MM.1S (cell line): ENCODE measurements at regions not wholly inside any gene's neighbourhood (a gene's known extent, or its start where the extent isn't known, plus 50 kb on each side); places are given as distances from the start of the nearest gene placed in this dataset.

Source experiments
- EZH2 ChIP-seq: fragments of 300-600 bp; sonication (generic); optimal IDR thresholded peaks from 2 replicates; pipeline ENCODE3; 2017; ENCODE audit warnings: low read depth, mild to moderate bottlenecking, antibody characterized with exemption, low read length, mixed read lengths
- EZH2phosphoT487 ChIP-seq: fragments of 300-600 bp; sonication (generic); IDR thresholded peaks from 2 replicates; pipeline ENCODE4 v1.6.1; 2018; ENCODE audit warnings: antibody characterized with exemption, low read length
- TF ChIP-seq, protein P1 (sequence below): fragments of 300-600 bp; sonication (generic); IDR thresholded peaks from 2 replicates; pipeline ENCODE4 v1.5.1; 2016; ENCODE audit warnings: antibody characterized with exemption, low read length, mixed read lengths

GRCh38 chr5:161098516-161098915, 246.5 kb upstream of the ATP10B start:
- TF ChIP-seq, protein P1, sequence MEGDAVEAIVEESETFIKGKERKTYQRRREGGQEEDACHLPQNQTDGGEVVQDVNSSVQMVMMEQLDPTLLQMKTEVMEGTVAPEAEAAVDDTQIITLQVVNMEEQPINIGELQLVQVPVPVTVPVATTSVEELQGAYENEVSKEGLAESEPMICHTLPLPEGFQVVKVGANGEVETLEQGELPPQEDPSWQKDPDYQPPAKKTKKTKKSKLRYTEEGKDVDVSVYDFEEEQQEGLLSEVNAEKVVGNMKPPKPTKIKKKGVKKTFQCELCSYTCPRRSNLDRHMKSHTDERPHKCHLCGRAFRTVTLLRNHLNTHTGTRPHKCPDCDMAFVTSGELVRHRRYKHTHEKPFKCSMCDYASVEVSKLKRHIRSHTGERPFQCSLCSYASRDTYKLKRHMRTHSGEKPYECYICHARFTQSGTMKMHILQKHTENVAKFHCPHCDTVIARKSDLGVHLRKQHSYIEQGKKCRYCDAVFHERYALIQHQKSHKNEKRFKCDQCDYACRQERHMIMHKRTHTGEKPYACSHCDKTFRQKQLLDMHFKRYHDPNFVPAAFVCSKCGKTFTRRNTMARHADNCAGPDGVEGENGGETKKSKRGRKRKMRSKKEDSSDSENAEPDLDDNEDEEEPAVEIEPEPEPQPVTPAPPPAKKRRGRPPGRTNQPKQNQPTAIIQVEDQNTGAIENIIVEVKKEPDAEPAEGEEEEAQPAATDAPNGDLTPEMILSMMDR = no peak
- TF ChIP-seq EZH2 = no peak
- TF ChIP-seq EZH2phosphoT487 = no peak
